ENCODE measurements at regions not wholly inside any gene's neighbourhood (a gene's known extent, or its start where the extent isn't known, plus 50 kb on each side); places are given as distances from the start of the nearest gene placed in this dataset.

GRCh38 chr6:6993503-6994237, 114.1 kb upstream of the RREB1 start:
- TF ChIP-seq SIN3A (IDR thresholded peaks at IDR 0.05; ENCODE audit: borderline replicate concordance, low read depth, low read length) (no peak), SMC3 (IDR thresholded peaks at IDR 0.05; ENCODE audit: low read depth, low read length) (no peak), CTCF (IDR thresholded peaks at IDR 0.05) (no peak), REST (IDR thresholded peaks at IDR 0.05; ENCODE audit: low read depth, low read length) (no peak), EP300 (IDR thresholded peaks at IDR 0.05; ENCODE audit: borderline replicate concordance in 1 of 2, low read depth in 1 of 2, low read length in 1 of 2) (no peak), USF1 (IDR thresholded peaks at IDR 0.05; ENCODE audit: borderline replicate concordance, low read depth) (no peak), RAD21 (IDR thresholded peaks at IDR 0.05; ENCODE audit: low read length) (no peak), RCOR1 (IDR thresholded peaks at IDR 0.05; ENCODE audit: low read length) (no peak), POLR2AphosphoS5 (IDR thresholded peaks at IDR 0.05; ENCODE audit: low read depth, low read length) (no peak), TAF1 (IDR thresholded peaks at IDR 0.05; ENCODE audit: borderline replicate concordance, low read depth, low read length) (no peak)

All from SK-N-SH (cell line).